HepG2 (cell line): ENCODE measurements at regions not wholly inside any gene's neighbourhood (a gene's known extent, or its start where the extent isn't known, plus 50 kb on each side); places are given as distances from the start of the nearest gene placed in this dataset.

Source experiments
- ATAC-seq: fragments of 200-7000 bp; cut with Tn5 transposase; 3 replicates; pipeline ENCODE4 v1.9.1; 2020; ENCODE audit warnings: mild to moderate bottlenecking, moderate library complexity
- BruUV-seq: library from RNA; stranded (reverse); fragments of 400-500 nt; replicated peaks from 2 replicates; lab custom pipeline; 2021; lab: Mats Ljungman, UMichigan
- CTCF ChIA-PET: fragments of 300-600 bp; formaldehyde crosslinking; extraction: SDS; loops from one replicate; lab custom pipeline; 2021; ENCODE audit warnings: low total read pairs, inconsistent platforms, low intra/inter-chr PET ratio; lab: Yijun Ruan, JAX
- POLR2A ChIA-PET: fragments of 350-600 bp; sonication (Branson Sonifier 250); formaldehyde crosslinking; loops from one replicate; lab custom pipeline; 2020; ENCODE audit warnings: antibody characterized with exemption, inconsistent platforms; lab: Yijun Ruan, JAX
- DNase-seq: peaks from one replicate; pipeline ENCODE4 v3.0.0-alpha.2; 2015; ENCODE audit warnings: low spot score
- FAIRE-seq: peaks from 3 replicates; lab custom pipeline; 2011; peaks lifted over from hg19 to GRCh38; lab: Jason Lieb, UNC
- H2AFZ ChIP-seq: one replicate; pipeline ENCODE4 v1.6.1; 2011; ENCODE audit warnings: low read length, inconsistent platforms
- H3K27ac ChIP-seq: fragments of 300-600 bp; 3 replicates; pipeline ENCODE4 v1.8.0; 2011; ENCODE audit warnings: mixed run types, mild to moderate bottlenecking, mixed read lengths, low read length, inconsistent platforms; ENCODE audit not compliant: insufficient read depth; ENCODE audit errors: extremely low read length
- H3K27me3 ChIP-seq, 2 experiments: fragments of 200-600 bp in 1 of 2; 2 replicates in 1 of 2; 3 replicates in 1 of 2; pipeline versions ENCODE4 v1.6.0 to v1.8.0; 2011; ENCODE audit warnings: low read length in 2 of 2, mild to moderate bottlenecking in 2 of 2, moderate library complexity in 2 of 2, inconsistent platforms in 1 of 2; ENCODE audit not compliant: insufficient read depth in 2 of 2, control insufficient read depth in 1 of 2
- H3K36me3 ChIP-seq, 2 experiments: fragments of 200-600 bp in 1 of 2; replicated peaks in 1 of 2; 2 replicates in 1 of 2; 3 replicates in 1 of 2; pipeline versions ENCODE4 v1.5.1 to v1.8.0; 2011; ENCODE audit warnings: low read length in 2 of 2, inconsistent platforms in 1 of 2; ENCODE audit not compliant: insufficient read depth in 2 of 2, control insufficient read depth in 1 of 2
- H3K4me1 ChIP-seq: 2 replicates; pipeline ENCODE4 v1.5.1; 2012; ENCODE audit warnings: low read length, inconsistent platforms; ENCODE audit not compliant: insufficient read depth
- H3K4me2 ChIP-seq: 2 replicates; pipeline ENCODE4 v1.6.0; 2011; ENCODE audit warnings: low read depth, low read length, inconsistent platforms
- H3K4me3 ChIP-seq, 3 experiments: fragments of 200-600 bp in 1 of 3; sonication (generic), shearing (Covaris generic) in 1 of 3; replicated peaks in 1 of 3; 2 replicates each; pipeline ENCODE4 v1.5.1; 2011 to 2016; ENCODE audit warnings: low read length in 3 of 3, inconsistent platforms in 2 of 3, low read depth in 2 of 3, mild to moderate bottlenecking in 2 of 3, control low read depth in 1 of 3, mixed read lengths in 1 of 3; ENCODE audit not compliant: insufficient read depth in 1 of 3
- H3K79me2 ChIP-seq: one replicate; pipeline ENCODE4 v1.6.1; 2011; ENCODE audit warnings: low read length, inconsistent platforms; ENCODE audit not compliant: insufficient read depth
- H3K9ac ChIP-seq: 2 replicates; pipeline ENCODE4 v1.6.0; 2011; ENCODE audit warnings: mild to moderate bottlenecking, low read depth, low read length, inconsistent platforms; ENCODE audit not compliant: insufficient read depth
- H3K9me3 ChIP-seq: 2 replicates; pipeline ENCODE4 v1.5.1; 2012; ENCODE audit warnings: mild to moderate bottlenecking, low read length
- H4K20me1 ChIP-seq: 2 replicates; pipeline ENCODE4 v1.6.0; 2011; ENCODE audit warnings: inconsistent platforms, mild to moderate bottlenecking, low read length, moderate library complexity; ENCODE audit not compliant: insufficient read depth
- CENPX ChIP-seq: sonication (generic); formaldehyde crosslinking; IDR thresholded peaks from 2 replicates; pipeline ENCODE4 v1.9.0; 2021; ENCODE audit warnings: mild to moderate bottlenecking, missing genetic modification reagents, moderate library complexity
- GPBP1L1 ChIP-seq: sonication (generic); formaldehyde crosslinking; IDR thresholded peaks from 2 replicates; pipeline ENCODE4 v1.5.0; 2020; ENCODE audit warnings: mild to moderate bottlenecking, missing genetic modification reagents
- IKZF4 ChIP-seq: sonication (generic); formaldehyde crosslinking; IDR thresholded peaks from 2 replicates; pipeline ENCODE4 v1.5.1; 2020; ENCODE audit warnings: borderline replicate concordance, mild to moderate bottlenecking, low read depth, missing genetic modification reagents; ENCODE audit errors: not compliant biosample characterization
- JUNB ChIP-seq: sonication (generic); formaldehyde crosslinking; IDR thresholded peaks from 2 replicates; pipeline ENCODE4 v1.8.0; 2022; ENCODE audit warnings: missing genetic modification reagents, mild to moderate bottlenecking, borderline replicate concordance
- KAT2B ChIP-seq: fragments of 150-350 bp; IDR thresholded peaks from 2 replicates; pipeline ENCODE4 v1.6.1; 2014; ENCODE audit warnings: low read depth, low read length, borderline replicate concordance
- NONO ChIP-seq, 2 experiments: fragments of 450-650 bp in 1 of 2; sonication (generic) in 1 of 2; formaldehyde crosslinking in 1 of 2; IDR thresholded peaks in 1 of 2; conservative IDR thresholded peaks in 1 of 2; 2 replicates each; pipeline versions ENCODE4 v1.6.1 to v1.8.0; 2017 to 2022; ENCODE audit warnings: mild to moderate bottlenecking in 1 of 2, missing genetic modification reagents in 1 of 2, moderate library complexity in 1 of 2
- SP140L ChIP-seq: sonication (generic); formaldehyde crosslinking; IDR thresholded peaks from 2 replicates; pipeline ENCODE4 v1.4.0; 2020; ENCODE audit warnings: missing genetic modification reagents, borderline replicate concordance
- ZNF225 ChIP-seq: sonication (generic); formaldehyde crosslinking; IDR thresholded peaks from 2 replicates; pipeline ENCODE4 v1.4.0; 2020; ENCODE audit warnings: mild to moderate bottlenecking, missing genetic modification reagents
- ZNF646 ChIP-seq: sonication (generic); formaldehyde crosslinking; IDR thresholded peaks from 2 replicates; pipeline ENCODE4 v1.9.0; 2021; ENCODE audit warnings: mild to moderate bottlenecking, missing genetic modification reagents
- ZNF780A ChIP-seq: sonication (generic); formaldehyde crosslinking; IDR thresholded peaks from 2 replicates; pipeline ENCODE4 v1.8.0; 2022; ENCODE audit warnings: mild to moderate bottlenecking, missing genetic modification reagents, moderate library complexity
- WGBS: methylation state at CpG from one replicate; pipeline ENCODE4 v1.1.6; 2017; ENCODE audit warnings: low lambda C conversion rate; 5-methylcytosine and 5-hydroxymethylcytosine counted together
- in situ Hi-C: cut with HindIII; loops from 2 replicates; pipeline ENCODE4 v1.10.0; 2017; ENCODE audit warnings: low pct_unique_long_range_greater_than_20kb; ENCODE audit not compliant: extremely low pct_ligation_motif_present
- intact Hi-C: fragments of 100-400 bp; cut with micrococcal nuclease; formaldehyde crosslinking; loops from one replicate; pipeline ENCODE4 v1.10.0; 2022; ENCODE audit not compliant: unreplicated experiment
- TF ChIP-seq, protein P1 (sequence below): sonication (generic); formaldehyde crosslinking; IDR thresholded peaks from 2 replicates; pipeline ENCODE4; 2020; ENCODE audit warnings: missing genetic modification reagents, mild to moderate bottlenecking, borderline replicate concordance

DNA sequence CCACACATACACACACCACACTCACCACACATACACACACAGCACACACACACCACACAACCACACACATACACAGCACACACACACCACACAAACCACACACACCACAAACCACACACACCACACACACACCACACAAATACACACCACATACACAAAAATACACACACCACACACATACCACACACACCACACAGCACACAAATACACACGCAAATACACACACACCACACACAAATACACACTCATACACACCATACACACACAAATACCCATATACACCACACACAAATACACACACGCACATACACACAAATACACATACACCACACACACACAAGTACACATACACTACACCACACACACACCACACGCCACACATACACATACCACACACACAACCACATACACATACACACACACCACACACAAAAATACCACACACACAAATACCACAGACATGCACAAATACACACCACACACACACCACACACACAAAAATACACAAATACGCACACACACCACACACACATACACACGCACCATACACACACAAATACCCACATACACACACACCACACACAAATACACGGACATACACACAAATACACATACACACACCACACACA lies 134.6 kb upstream of the TWIST2 start:
- in situ Hi-C loops, result no loop called here
- TF ChIP-seq ZNF646 (peak; percentile 95), CENPX (CRISPR knock-in tag) (no peak), ZNF225 (CRISPR knock-in tag) (no peak), JUNB (CRISPR knock-in tag) (peak; percentile 2; the same call in 1 of the 2 replicates), NONO (IDR thresholded peaks at IDR 0.05) (0 out of 2 replicates have a peak, but pooled peaks have one; percentile 20), NONO (CRISPR knock-in tag; conservative IDR thresholded peaks at IDR 0.05) (no peak), ZNF780A (0 out of 2 replicates have a peak, but pooled peaks have one; percentile 11), KAT2B (0 out of 2 replicates have a peak, but pooled peaks have one; percentile 4), SP140L (CRISPR knock-in tag) (no peak), GPBP1L1 (CRISPR knock-in tag) (no peak), IKZF4 (CRISPR knock-in tag) (no peak)
- TF ChIP-seq, protein P1, sequence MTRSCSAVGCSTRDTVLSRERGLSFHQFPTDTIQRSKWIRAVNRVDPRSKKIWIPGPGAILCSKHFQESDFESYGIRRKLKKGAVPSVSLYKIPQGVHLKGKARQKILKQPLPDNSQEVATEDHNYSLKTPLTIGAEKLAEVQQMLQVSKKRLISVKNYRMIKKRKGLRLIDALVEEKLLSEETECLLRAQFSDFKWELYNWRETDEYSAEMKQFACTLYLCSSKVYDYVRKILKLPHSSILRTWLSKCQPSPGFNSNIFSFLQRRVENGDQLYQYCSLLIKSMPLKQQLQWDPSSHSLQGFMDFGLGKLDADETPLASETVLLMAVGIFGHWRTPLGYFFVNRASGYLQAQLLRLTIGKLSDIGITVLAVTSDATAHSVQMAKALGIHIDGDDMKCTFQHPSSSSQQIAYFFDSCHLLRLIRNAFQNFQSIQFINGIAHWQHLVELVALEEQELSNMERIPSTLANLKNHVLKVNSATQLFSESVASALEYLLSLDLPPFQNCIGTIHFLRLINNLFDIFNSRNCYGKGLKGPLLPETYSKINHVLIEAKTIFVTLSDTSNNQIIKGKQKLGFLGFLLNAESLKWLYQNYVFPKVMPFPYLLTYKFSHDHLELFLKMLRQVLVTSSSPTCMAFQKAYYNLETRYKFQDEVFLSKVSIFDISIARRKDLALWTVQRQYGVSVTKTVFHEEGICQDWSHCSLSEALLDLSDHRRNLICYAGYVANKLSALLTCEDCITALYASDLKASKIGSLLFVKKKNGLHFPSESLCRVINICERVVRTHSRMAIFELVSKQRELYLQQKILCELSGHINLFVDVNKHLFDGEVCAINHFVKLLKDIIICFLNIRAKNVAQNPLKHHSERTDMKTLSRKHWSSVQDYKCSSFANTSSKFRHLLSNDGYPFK (CRISPR knock-in tag), result no peak
- H3K36me3 ChIP-seq, result no peaks in the 10 kb centered on the region
- peaks cover 0 to 19% of the 10 kb centered on the region in 2 experiments; a peak in 4 of 5 replicates for H3K27me3 ChIP-seq
- no peaks in the 10 kb centered on the region for H3K4me1 ChIP-seq
- WGBS, result 33% methylated on average over 6 of the region's 6 CpGs
- H3K4me2 ChIP-seq, result no peak overlapping the region
- intact Hi-C loops, result no loop called here
- no peak overlapping the region for H3K9ac ChIP-seq
- H2AFZ ChIP-seq, result no peak overlapping the region
- DNase-seq (no peak), ATAC-seq (no peak), FAIRE-seq (peak; percentile 83)
- no peaks in the 10 kb centered on the region for H3K79me2 ChIP-seq
- no peaks in the 10 kb centered on the region for H4K20me1 ChIP-seq
- no peak overlapping the region for H3K27ac ChIP-seq
- ChIA-PET POLR2A (no interaction called here), CTCF (no interaction called here)
- H3K9me3 ChIP-seq, result no peaks in the 10 kb centered on the region
- H3K4me3 ChIP-seq, result no peak overlapping the region
- no TSS peak for BruUV-seq
